ENCODE measurements at regions not wholly inside any gene's neighbourhood (a gene's known extent, or its start where the extent isn't known, plus 50 kb on each side); places are given as distances from the start of the nearest gene placed in this dataset.

DNA sequence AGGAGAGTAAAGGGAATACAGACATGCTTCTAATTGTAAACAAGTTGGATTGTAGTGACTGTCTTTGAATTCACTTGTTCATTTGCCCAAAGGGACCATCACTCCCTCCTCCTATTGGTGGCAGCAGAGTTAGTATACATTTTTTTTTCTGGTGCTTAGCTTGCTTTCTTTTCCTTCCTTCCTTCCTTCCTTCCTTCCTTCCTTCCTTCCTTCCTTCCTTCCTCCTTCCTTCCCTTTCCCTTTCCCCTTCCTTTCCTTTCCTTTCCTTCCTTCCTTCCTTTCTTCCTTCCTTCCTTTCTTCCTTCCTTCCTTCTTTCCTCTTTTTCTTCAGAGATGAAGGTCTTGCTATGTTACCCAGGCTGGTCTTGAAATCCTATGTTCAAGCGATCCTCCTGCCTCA, 94.8 kb upstream of the ATP6AP2 start:
- no peak for DNase-seq (ENCODE audit: low spot score)
- Mint-ChIP-seq H3K36me3 (ENCODE audit: low read depth) (no peaks in the 10 kb centered on the region), H3K4me3 (ENCODE audit: unreplicated experiment) (no peak overlapping the region), H3K27ac (ENCODE audit: unreplicated experiment) (no peak overlapping the region), H3K9me3 (ENCODE audit: low read depth) (peaks cover 8% of the 10 kb centered on the region), H3K4me1 (ENCODE audit: low read depth) (no peaks in the 10 kb centered on the region), H3K27me3 (ENCODE audit: low read depth) (no peaks in the 10 kb centered on the region)
- TF ChIP-seq CTCF (IDR thresholded peaks at IDR 0.05) = no peak

DNA sequence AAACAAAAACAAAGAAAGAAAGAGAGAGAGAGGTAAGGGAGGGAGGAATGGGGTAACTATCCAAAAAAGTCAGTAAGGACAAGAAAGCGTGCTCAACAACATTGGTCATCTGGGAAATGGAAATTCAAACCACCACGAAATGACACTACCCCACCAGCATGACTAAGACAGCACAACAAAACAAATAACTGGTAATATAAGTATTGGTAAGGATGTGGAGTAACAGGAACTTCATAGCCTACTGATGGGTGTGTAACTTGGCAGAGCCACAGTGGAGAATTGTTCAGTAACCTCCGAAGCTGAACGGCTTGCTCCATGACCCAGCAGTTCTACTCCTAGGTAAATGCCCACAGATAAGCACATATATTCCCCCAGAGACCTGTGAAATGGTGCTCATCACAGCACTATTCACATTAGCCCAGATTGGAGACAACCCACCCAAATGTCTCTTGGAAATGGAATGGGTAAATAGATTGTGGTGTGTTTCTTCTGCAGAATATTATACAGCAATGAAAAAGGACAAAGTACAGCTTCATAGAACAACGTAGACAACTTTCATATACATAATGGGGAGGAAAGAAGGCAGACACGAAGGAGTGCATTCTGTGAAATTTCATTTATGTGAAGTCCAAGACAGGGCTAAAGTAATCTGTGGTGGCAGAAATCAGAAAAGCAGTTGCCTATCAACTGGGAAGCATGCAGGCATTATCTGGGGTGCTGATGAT, 95.5 kb upstream of the ATP6AP2 start:
- no peak for TF ChIP-seq CTCF (IDR thresholded peaks at IDR 0.05)
- Mint-ChIP-seq H3K36me3 (ENCODE audit: low read depth) (no peaks in the 10 kb centered on the region), H3K27ac (ENCODE audit: unreplicated experiment) (no peak overlapping the region), H3K9me3 (ENCODE audit: low read depth) (peaks cover 9% of the 10 kb centered on the region), H3K27me3 (ENCODE audit: low read depth) (no peaks in the 10 kb centered on the region), H3K4me3 (ENCODE audit: unreplicated experiment) (no peak overlapping the region), H3K4me1 (ENCODE audit: low read depth) (no peaks in the 10 kb centered on the region)
- DNase-seq (ENCODE audit: low spot score) = no peak

DNA sequence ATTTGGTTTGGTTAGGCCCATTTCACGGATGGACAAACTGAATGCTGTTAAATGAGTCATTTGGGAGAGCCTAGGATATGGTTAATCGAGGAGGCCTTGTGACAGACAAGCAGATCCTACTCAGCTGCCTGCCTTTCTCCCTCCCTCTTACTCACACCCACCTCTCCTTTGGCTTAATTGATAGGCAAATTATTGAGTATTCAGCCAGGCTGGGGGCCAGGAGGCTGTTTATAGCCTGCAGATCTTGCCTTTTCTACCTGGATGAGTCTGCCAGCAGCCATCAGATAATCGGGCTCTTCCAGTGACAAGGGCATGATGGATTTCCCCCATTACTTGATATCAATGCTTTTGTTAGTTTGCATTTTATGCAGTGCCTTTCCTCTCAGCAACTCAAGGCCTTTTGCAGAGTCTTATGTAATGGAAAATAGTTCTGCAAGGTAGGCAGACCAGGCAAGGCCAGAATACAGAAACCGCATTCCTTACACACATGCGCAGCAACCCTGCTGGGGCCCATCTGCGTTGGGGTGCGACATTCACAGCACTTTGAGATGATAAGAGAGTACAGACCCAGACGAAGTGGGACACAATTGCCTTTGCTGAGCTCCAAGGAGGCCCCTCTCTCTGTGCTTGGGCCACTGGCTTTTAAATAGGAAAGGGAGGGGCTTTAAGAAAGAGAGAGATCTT, 96.2 kb upstream of the ATP6AP2 start:
- Mint-ChIP-seq H3K4me3 (ENCODE audit: unreplicated experiment) (no peak overlapping the region), H3K27ac (ENCODE audit: unreplicated experiment) (no peak overlapping the region)
- DNase-seq (ENCODE audit: low spot score) = no peak

DNA sequence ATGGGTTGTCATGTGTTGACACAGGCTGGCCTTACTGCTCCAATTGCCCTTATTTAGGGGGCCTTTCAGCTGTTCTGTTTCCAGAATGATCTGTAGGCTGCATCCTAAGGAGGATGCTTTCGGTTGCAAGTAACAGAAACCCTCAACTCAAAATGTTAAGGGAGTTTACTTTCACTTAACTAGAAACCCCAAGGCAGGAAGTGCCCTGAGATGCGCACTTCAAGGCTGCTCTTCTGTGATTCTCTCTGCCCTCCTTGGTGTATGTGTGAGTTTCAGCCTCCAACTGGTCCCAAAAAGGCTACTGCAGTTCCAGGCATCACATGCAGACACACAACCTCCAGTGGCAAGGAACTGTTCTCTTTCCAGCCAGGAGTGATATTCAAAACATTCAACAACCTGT, 97.3 kb upstream of the ATP6AP2 start:
- no peak for DNase-seq (ENCODE audit: low spot score)
- Mint-ChIP-seq H3K27me3 (ENCODE audit: low read depth) (no peaks in the 10 kb centered on the region), H3K4me3 (ENCODE audit: unreplicated experiment) (no peak overlapping the region), H3K9me3 (ENCODE audit: low read depth) (peaks cover 17% of the 10 kb centered on the region), H3K36me3 (ENCODE audit: low read depth) (no peaks in the 10 kb centered on the region), H3K4me1 (ENCODE audit: low read depth) (no peaks in the 10 kb centered on the region), H3K27ac (ENCODE audit: unreplicated experiment) (no peak overlapping the region)
- TF ChIP-seq CTCF (IDR thresholded peaks at IDR 0.05) = no peak

More for the DNA sequence above, 96.2 kb upstream of the ATP6AP2 start:
- TF ChIP-seq CTCF (IDR thresholded peaks at IDR 0.05) = no peak
- no peaks in the 10 kb centered on the region for H3K4me1 Mint-ChIP-seq (ENCODE audit: low read depth)
- no peaks in the 10 kb centered on the region for H3K27me3 Mint-ChIP-seq (ENCODE audit: low read depth)
- H3K9me3 Mint-ChIP-seq (ENCODE audit: low read depth) = peaks cover 16% of the 10 kb centered on the region
- no peaks in the 10 kb centered on the region for H3K36me3 Mint-ChIP-seq (ENCODE audit: low read depth)

DNA sequence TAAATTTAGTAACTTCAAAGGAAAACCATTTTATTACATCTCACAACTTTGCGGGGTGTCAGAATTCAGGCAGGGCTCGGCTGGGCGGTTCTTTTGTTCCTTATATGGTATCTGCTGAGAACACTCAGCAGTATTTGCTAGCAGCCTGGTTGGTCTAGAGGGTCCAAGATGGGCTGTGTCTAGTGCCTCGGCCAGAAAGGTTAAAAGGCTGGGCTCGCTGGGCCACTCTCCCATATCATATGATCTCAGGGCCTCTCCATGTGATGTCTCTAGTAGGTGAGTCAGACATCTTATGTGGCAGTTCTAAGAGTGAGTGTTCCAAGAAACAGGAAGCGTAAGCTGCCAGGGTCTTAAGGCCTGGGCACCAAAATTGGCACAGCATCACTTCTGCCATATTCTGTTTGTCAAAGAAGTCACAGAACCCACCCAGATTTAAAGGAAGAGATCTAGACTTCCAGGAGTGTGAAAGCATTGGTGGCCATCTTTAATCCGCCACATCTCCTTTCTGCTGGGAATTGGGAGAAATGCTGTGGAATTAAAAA, 100.9 kb upstream of the ATP6AP2 start:
- no peaks in the 10 kb centered on the region for H3K27me3 Mint-ChIP-seq (ENCODE audit: low read depth)
- H3K4me1 Mint-ChIP-seq (ENCODE audit: low read depth) = peaks cover 3% of the 10 kb centered on the region
- TF ChIP-seq CTCF (IDR thresholded peaks at IDR 0.05) = no peak
- H3K4me3 Mint-ChIP-seq (ENCODE audit: unreplicated experiment) = no peak overlapping the region
- no peak overlapping the region for H3K27ac Mint-ChIP-seq (ENCODE audit: unreplicated experiment)
- no peak for DNase-seq (ENCODE audit: low spot score)
- H3K9me3 Mint-ChIP-seq (ENCODE audit: low read depth) = peaks cover 10% of the 10 kb centered on the region
- H3K36me3 Mint-ChIP-seq (ENCODE audit: low read depth) = no peaks in the 10 kb centered on the region
